IMR-90 (cell line): ENCODE measurements at regions not wholly inside any gene's neighbourhood (a gene's known extent, or its start where the extent isn't known, plus 50 kb on each side); places are given as distances from the start of the nearest gene placed in this dataset.

Experiments used
- ATAC-seq: fragments of 200-7000 bp; cut with Tn5 transposase; 2 replicates; pipeline ENCODE4 v1.9.1; 2020; ENCODE audit warnings: low read depth, mild to moderate bottlenecking, moderate library complexity
- BruUV-seq: library from RNA; stranded (reverse); fragments of 400-500 nt; replicated peaks from 2 replicates; lab custom pipeline; 2021; lab: Mats Ljungman, UMichigan
- CTCF ChIA-PET: fragments of 300-600 bp; formaldehyde crosslinking; extraction: SDS; loops from one replicate; lab custom pipeline; 2021; ENCODE audit warnings: antibody characterized with exemption; lab: Yijun Ruan, JAX
- POLR2A ChIA-PET: fragments of 300-600 bp; sonication (Branson Sonifier 250); formaldehyde crosslinking; loops from one replicate; lab custom pipeline; 2022; ENCODE audit warnings: antibody characterized with exemption; ENCODE audit not compliant: unreplicated experiment; lab: Charles Lee
- DNase-seq: peaks from one replicate; pipeline ENCODE4 v3.0.0; 2013
- H2AFZ ChIP-seq: replicated peaks from 2 replicates; pipeline ENCODE3; 2013; ENCODE audit warnings: low read length, mild to moderate bottlenecking; ENCODE audit not compliant: poor library complexity
- H2AK5ac ChIP-seq: 2 replicates; pipeline ENCODE4 v1.6.1; 2013; ENCODE audit warnings: low read depth, low read length, inconsistent platforms
- H2AK9ac ChIP-seq: replicated peaks from 2 replicates; pipeline ENCODE3; 2013; ENCODE audit warnings: mild to moderate bottlenecking, low read depth, low read length, moderate library complexity; ENCODE audit not compliant: poor library complexity
- H2BK120ac ChIP-seq: 2 replicates; pipeline ENCODE4 v1.6.1; 2013; ENCODE audit warnings: low read depth, low read length, inconsistent platforms
- H2BK15ac ChIP-seq: 3 replicates; pipeline ENCODE4 v1.6.1; 2013; ENCODE audit warnings: low read depth, low read length, inconsistent platforms
- H2BK20ac ChIP-seq: 2 replicates; pipeline ENCODE4 v1.6.1; 2013; ENCODE audit warnings: low read depth, mild to moderate bottlenecking, inconsistent platforms, low read length, moderate library complexity
- H2BK5ac ChIP-seq: 2 replicates; pipeline ENCODE4 v1.6.1; 2013; ENCODE audit warnings: mild to moderate bottlenecking, low read depth, low read length, inconsistent platforms; ENCODE audit not compliant: poor library complexity, severe bottlenecking
- H3K14ac ChIP-seq: replicated peaks from 2 replicates; pipeline ENCODE4 v1.6.1; 2013; ENCODE audit warnings: low read depth, low read length, inconsistent platforms
- H3K18ac ChIP-seq: 2 replicates; pipeline ENCODE4 v1.6.1; 2013; ENCODE audit warnings: low read depth, low read length, control low read depth
- H3K23ac ChIP-seq: 2 replicates; pipeline ENCODE4 v1.6.1; 2013; ENCODE audit warnings: low read depth, low read length, inconsistent platforms
- H3K27ac ChIP-seq: 2 replicates; pipeline ENCODE4 v1.5.1; 2013; ENCODE audit warnings: mild to moderate bottlenecking, control low read depth, low read length; ENCODE audit not compliant: insufficient read depth
- H3K27me3 ChIP-seq: 2 replicates; pipeline ENCODE4 v1.6.1; 2013; ENCODE audit warnings: low read length; ENCODE audit not compliant: control insufficient read depth, insufficient read depth
- H3K36me3 ChIP-seq: 2 replicates; pipeline ENCODE4 v1.6.1; 2013; ENCODE audit warnings: low read length, mixed read lengths; ENCODE audit not compliant: control insufficient read depth, insufficient read depth
- H3K4ac ChIP-seq: 2 replicates; pipeline ENCODE4 v1.6.1; 2013; ENCODE audit warnings: low read depth, low read length, inconsistent platforms
- H3K4me1 ChIP-seq: 2 replicates; pipeline ENCODE4 v1.6.1; 2013; ENCODE audit warnings: low read length, mixed read lengths; ENCODE audit not compliant: control insufficient read depth, insufficient read depth
- H3K4me2 ChIP-seq: 2 replicates; pipeline ENCODE4 v1.6.1; 2013; ENCODE audit warnings: low read depth, mild to moderate bottlenecking, control low read depth, low read length, moderate library complexity
- H3K4me3 ChIP-seq: 2 replicates; pipeline ENCODE4 v1.5.1; 2013; ENCODE audit warnings: low read depth, mild to moderate bottlenecking, control low read depth, low read length, moderate library complexity; ENCODE audit not compliant: insufficient read depth
- H3K56ac ChIP-seq: 2 replicates; pipeline ENCODE4 v1.6.1; 2013; ENCODE audit warnings: low read length, inconsistent platforms; ENCODE audit not compliant: insufficient read depth; ENCODE audit errors: extremely low read depth
- H3K79me1 ChIP-seq, 2 experiments: 2 replicates each; pipeline ENCODE4 v1.6.1; 2013; ENCODE audit warnings: low read length in 2 of 2, inconsistent platforms in 1 of 2, low read depth in 1 of 2
- H3K9ac ChIP-seq: 2 replicates; pipeline ENCODE4 v1.6.1; 2013; ENCODE audit warnings: low read depth, low read length, control low read depth
- H3K9me1 ChIP-seq: 2 replicates; pipeline ENCODE4 v1.6.1; 2013; ENCODE audit warnings: low read length, inconsistent platforms; ENCODE audit not compliant: insufficient read depth
- H3K9me3 ChIP-seq: 2 replicates; pipeline ENCODE4 v1.6.1; 2013; ENCODE audit warnings: low read length; ENCODE audit not compliant: control insufficient read depth, insufficient read depth
- H4K20me1 ChIP-seq: 2 replicates; pipeline ENCODE4 v1.6.1; 2013; ENCODE audit warnings: low read length, inconsistent platforms; ENCODE audit not compliant: insufficient read depth
- H4K5ac ChIP-seq: 2 replicates; pipeline ENCODE4 v1.6.1; 2013; ENCODE audit warnings: mild to moderate bottlenecking, low read depth, low read length, control low read depth
- H4K8ac ChIP-seq, 2 experiments: 2 replicates each; pipeline ENCODE4 v1.6.1; 2013; ENCODE audit warnings: low read depth in 2 of 2, low read length in 2 of 2, control low read depth in 1 of 2, inconsistent platforms in 1 of 2
- H4K91ac ChIP-seq: 2 replicates; pipeline ENCODE4 v1.6.1; 2013; ENCODE audit warnings: low read depth, low read length, inconsistent platforms; ENCODE audit not compliant: insufficient read depth
- BHLHE40 ChIP-seq: fragments of 150-350 bp; IDR thresholded peaks from 2 replicates; pipeline ENCODE4 v1.6.1; 2016; ENCODE audit warnings: mild to moderate bottlenecking, low read depth, low read length
- CEBPB ChIP-seq: IDR thresholded peaks from 2 replicates; pipeline ENCODE4 v1.6.1; 2012; ENCODE audit warnings: low read depth, low read length, improper control_type of control experiment
- CHD1 ChIP-seq: IDR thresholded peaks from 2 replicates; pipeline ENCODE4 v1.6.1; 2012; ENCODE audit warnings: low read depth, low read length, improper control_type of control experiment
- FOS ChIP-seq: fragments of 150-350 bp; IDR thresholded peaks from 2 replicates; pipeline ENCODE4 v1.6.1; 2016; ENCODE audit warnings: low read depth, low read length
- MAFK ChIP-seq: IDR thresholded peaks from 2 replicates; pipeline ENCODE4 v1.6.1; 2012; ENCODE audit warnings: low read depth, low read length, improper control_type of control experiment
- MAZ ChIP-seq: IDR thresholded peaks from 2 replicates; pipeline ENCODE4 v1.6.1; 2012; ENCODE audit warnings: low read depth, mild to moderate bottlenecking, low read length, improper control_type of control experiment, moderate library complexity, borderline replicate concordance
- MXI1 ChIP-seq: IDR thresholded peaks from 2 replicates; pipeline ENCODE4 v1.6.1; 2012; ENCODE audit warnings: low read depth, mild to moderate bottlenecking, low read length, moderate library complexity, borderline replicate concordance
- NFE2L2 ChIP-seq: fragments of 150-350 bp; IDR thresholded peaks from 2 replicates; pipeline ENCODE4 v1.6.1; 2016; ENCODE audit warnings: low read depth, mild to moderate bottlenecking, low read length
- POLR2A ChIP-seq: IDR thresholded peaks from 2 replicates; pipeline ENCODE4 v1.6.1; 2012; ENCODE audit warnings: mild to moderate bottlenecking, low read depth, low read length
- RAD21 ChIP-seq: IDR thresholded peaks from 2 replicates; pipeline ENCODE4 v1.6.1; 2012; ENCODE audit warnings: low read length, improper control_type of control experiment
- RCOR1 ChIP-seq: IDR thresholded peaks from 2 replicates; pipeline ENCODE4 v1.6.1; 2012; ENCODE audit warnings: mild to moderate bottlenecking, low read length, improper control_type of control experiment; ENCODE audit not compliant: insufficient replicate concordance
- RFX5 ChIP-seq: IDR thresholded peaks from 2 replicates; pipeline ENCODE4 v1.8.0; 2012; ENCODE audit warnings: low read depth, mild to moderate bottlenecking, low read length, moderate library complexity
- SMC3 ChIP-seq: fragments of 150-350 bp; IDR thresholded peaks from 2 replicates; pipeline ENCODE4 v1.6.1; 2016; ENCODE audit warnings: low read depth, mild to moderate bottlenecking, antibody characterized with exemption, low read length, moderate library complexity
- WGBS, 2 experiments: methylation state at CpG; one replicate each; pipeline versions ENCODE4 v1.1.5 to v1.1.7; 2013; ENCODE audit warnings: missing lambda C conversion rate in 2 of 2; ENCODE audit not compliant: insufficient read length in 1 of 2; ENCODE audit errors: extremely low coverage in 2 of 2; 5-methylcytosine and 5-hydroxymethylcytosine counted together
- dilution Hi-C: fragments of 300-500 bp; cut with HindIII; formaldehyde crosslinking; loops from one replicate; pipeline ENCODE4 v1.14.3; 2018; ENCODE audit warnings: low sequenced_read_pairs; ENCODE audit not compliant: unreplicated experiment
- in situ Hi-C: fragments of 300-500 bp; cut with MboI; formaldehyde crosslinking; loops from 3 replicates; pipeline ENCODE4 v1.14.3; 2019; ENCODE audit warnings: low sequenced_read_pairs, inconsistent platforms, mixed read lengths
- intact Hi-C: fragments of 100-400 bp; cut with micrococcal nuclease; formaldehyde crosslinking; loops from 2 replicates; pipeline ENCODE4 v1.10.0; 2022
- TF ChIP-seq, protein P1 (sequence below): fragments of 150-350 bp; IDR thresholded peaks from 2 replicates; pipeline ENCODE4 v1.6.1; 2017; ENCODE audit warnings: mild to moderate bottlenecking, antibody characterized with exemption, low read length, low read depth
- TF ChIP-seq, protein P2 (sequence below): fragments of 150-350 bp; IDR thresholded peaks from 2 replicates; pipeline ENCODE4 v1.6.1; 2016; ENCODE audit warnings: low read depth, mild to moderate bottlenecking, low read length, moderate library complexity, borderline replicate concordance

DNA sequence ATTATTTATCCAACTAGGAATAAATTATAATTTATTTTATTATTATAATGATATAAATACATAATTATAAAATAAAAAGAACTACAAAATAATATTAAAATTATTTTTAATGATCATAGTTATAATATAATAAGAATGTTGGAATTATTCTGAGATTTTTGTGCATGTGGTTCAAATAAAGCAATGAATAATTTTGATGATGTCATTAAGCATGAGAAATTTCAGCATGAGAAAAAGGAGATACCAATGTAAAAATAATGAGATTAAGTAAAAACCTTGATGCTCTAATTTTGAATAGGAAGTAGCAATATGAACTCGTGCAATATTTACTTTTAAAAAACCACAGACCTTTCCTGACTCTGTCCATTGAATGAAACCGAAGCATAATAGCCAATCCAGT is 181.8 kb upstream of the MTNR1B start:
- Histone ChIP-seq H3K36me3 (no peaks in the 10 kb centered on the region), H3K4me2 (no peak overlapping the region), H3K4me1 (no peaks in the 10 kb centered on the region), H3K14ac (no peak overlapping the region), H2BK15ac (no peak overlapping the region), H3K9ac (no peak overlapping the region), H3K27me3 (no peaks in the 10 kb centered on the region), H3K9me3 (no peaks in the 10 kb centered on the region), H3K23ac (no peak overlapping the region), H2AFZ (no peak overlapping the region), H3K79me1 (no peaks in the 10 kb centered on the region), H2AK5ac (no peak overlapping the region), H3K4ac (no peak overlapping the region), H3K4me3 (no peak overlapping the region), H2AK9ac (no peak overlapping the region), H2BK20ac (no peak overlapping the region), H2BK5ac (no peak overlapping the region), H3K9me1 (no peaks in the 10 kb centered on the region), H4K5ac (no peak overlapping the region), H4K8ac (no peak overlapping the region), H3K27ac (no peak overlapping the region), H4K20me1 (no peaks in the 10 kb centered on the region), H3K18ac (no peak overlapping the region), H2BK120ac (no peak overlapping the region), H4K91ac (no peak overlapping the region), H3K56ac (no peak overlapping the region)
- CTCF ChIA-PET: no interaction called here
- no CpG with 5 or more reads among the region's 2 CpGs for WGBS, 2 experiments
- POLR2A ChIA-PET: no interaction called here
- ATAC-seq: no peak
- in situ Hi-C loops: no loop called here
- intact Hi-C loops: no loop called here
- no TSS peak for BruUV-seq
- dilution Hi-C loops: no loop called here
- DNase-seq: no peak
- TF ChIP-seq MAFK (no peak), RFX5 (no peak), FOS (no peak), BHLHE40 (no peak), SMC3 (no peak), MAZ (no peak), NFE2L2 (no peak), MXI1 (no peak), CHD1 (no peak), RAD21 (no peak), RCOR1 (no peak), CEBPB (no peak), POLR2A (no peak)
- TF ChIP-seq, protein P1, sequence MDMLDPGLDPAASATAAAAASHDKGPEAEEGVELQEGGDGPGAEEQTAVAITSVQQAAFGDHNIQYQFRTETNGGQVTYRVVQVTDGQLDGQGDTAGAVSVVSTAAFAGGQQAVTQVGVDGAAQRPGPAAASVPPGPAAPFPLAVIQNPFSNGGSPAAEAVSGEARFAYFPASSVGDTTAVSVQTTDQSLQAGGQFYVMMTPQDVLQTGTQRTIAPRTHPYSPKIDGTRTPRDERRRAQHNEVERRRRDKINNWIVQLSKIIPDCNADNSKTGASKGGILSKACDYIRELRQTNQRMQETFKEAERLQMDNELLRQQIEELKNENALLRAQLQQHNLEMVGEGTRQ: no peak
- TF ChIP-seq, protein P2, sequence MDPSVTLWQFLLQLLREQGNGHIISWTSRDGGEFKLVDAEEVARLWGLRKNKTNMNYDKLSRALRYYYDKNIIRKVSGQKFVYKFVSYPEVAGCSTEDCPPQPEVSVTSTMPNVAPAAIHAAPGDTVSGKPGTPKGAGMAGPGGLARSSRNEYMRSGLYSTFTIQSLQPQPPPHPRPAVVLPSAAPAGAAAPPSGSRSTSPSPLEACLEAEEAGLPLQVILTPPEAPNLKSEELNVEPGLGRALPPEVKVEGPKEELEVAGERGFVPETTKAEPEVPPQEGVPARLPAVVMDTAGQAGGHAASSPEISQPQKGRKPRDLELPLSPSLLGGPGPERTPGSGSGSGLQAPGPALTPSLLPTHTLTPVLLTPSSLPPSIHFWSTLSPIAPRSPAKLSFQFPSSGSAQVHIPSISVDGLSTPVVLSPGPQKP: no peak
